ENCODE measurements at regions not wholly inside any gene's neighbourhood (a gene's known extent, or its start where the extent isn't known, plus 50 kb on each side); places are given as distances from the start of the nearest gene placed in this dataset.
"Not testable (repeated sequence)": the region's sequence is repeated elsewhere in the genome, so short reads cannot be mapped to it uniquely, and the experiment has no call there.

DNA sequence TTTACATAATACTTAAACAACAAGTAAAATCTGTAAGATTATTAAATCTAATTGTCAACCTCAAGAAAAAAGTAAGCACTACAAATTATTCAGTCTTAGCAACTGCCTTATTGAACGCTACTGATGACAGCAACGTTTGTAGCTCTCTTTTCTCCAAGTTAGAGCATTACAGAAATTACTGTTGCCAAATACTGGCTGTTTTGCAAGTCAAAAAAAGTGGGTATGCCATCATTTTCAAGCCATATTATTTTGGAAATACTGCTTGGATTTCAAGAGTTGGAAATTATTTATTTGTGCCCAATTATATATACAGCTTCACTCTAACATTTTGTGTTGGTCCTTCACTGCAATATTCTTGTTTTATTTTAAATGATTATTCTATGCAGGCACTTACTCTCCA lies 221.7 kb downstream of the CXXC4 start:
- no peak overlapping the region for H3K4me2 ChIP-seq
- H3K79me2 ChIP-seq (ENCODE audit: low read depth) = no peaks in the 10 kb centered on the region
- no peaks in the 10 kb centered on the region for H3K9me3 Mint-ChIP-seq
- H3K27ac ChIP-seq = no peak overlapping the region
- H3K9me3 ChIP-seq (ENCODE audit: low read depth) = no peaks in the 10 kb centered on the region
- H3K9ac ChIP-seq = no peak overlapping the region
- TF ChIP-seq EZH2 (IDR thresholded peaks at IDR 0.05) = no peak
- TF ChIP-seq, protein P1, sequence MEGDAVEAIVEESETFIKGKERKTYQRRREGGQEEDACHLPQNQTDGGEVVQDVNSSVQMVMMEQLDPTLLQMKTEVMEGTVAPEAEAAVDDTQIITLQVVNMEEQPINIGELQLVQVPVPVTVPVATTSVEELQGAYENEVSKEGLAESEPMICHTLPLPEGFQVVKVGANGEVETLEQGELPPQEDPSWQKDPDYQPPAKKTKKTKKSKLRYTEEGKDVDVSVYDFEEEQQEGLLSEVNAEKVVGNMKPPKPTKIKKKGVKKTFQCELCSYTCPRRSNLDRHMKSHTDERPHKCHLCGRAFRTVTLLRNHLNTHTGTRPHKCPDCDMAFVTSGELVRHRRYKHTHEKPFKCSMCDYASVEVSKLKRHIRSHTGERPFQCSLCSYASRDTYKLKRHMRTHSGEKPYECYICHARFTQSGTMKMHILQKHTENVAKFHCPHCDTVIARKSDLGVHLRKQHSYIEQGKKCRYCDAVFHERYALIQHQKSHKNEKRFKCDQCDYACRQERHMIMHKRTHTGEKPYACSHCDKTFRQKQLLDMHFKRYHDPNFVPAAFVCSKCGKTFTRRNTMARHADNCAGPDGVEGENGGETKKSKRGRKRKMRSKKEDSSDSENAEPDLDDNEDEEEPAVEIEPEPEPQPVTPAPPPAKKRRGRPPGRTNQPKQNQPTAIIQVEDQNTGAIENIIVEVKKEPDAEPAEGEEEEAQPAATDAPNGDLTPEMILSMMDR (IDR thresholded peaks at IDR 0.05) = no peak
- TF ChIP-seq EZH2phosphoT487 (IDR thresholded peaks at IDR 0.05) = no peak
- H4K20me1 ChIP-seq (ENCODE audit: low read depth) = no peaks in the 10 kb centered on the region
- no peak for DNase-seq (ENCODE audit: low spot score)
- peak overlapping the region; percentile 34 for H2AFZ ChIP-seq (replicated peaks)
- H3K36me3 Mint-ChIP-seq = no peaks in the 10 kb centered on the region
- no peaks in the 10 kb centered on the region for H3K27me3 ChIP-seq
- H3K27me3 Mint-ChIP-seq (ENCODE audit: insufficient read depth, low read depth) = no peaks in the 10 kb centered on the region
- H3K4me1 ChIP-seq = no peaks in the 10 kb centered on the region
- no peaks in the 10 kb centered on the region for H3K36me3 ChIP-seq
- H3K27ac Mint-ChIP-seq = no peak overlapping the region
- H3K4me3 Mint-ChIP-seq = no peak overlapping the region
- H3F3A ChIP-seq (ENCODE audit: low read depth) = no peaks in the 10 kb centered on the region
- peaks cover 5% of the 10 kb centered on the region for H3K4me1 Mint-ChIP-seq
- H3K4me3 ChIP-seq = no peak overlapping the region

DNA sequence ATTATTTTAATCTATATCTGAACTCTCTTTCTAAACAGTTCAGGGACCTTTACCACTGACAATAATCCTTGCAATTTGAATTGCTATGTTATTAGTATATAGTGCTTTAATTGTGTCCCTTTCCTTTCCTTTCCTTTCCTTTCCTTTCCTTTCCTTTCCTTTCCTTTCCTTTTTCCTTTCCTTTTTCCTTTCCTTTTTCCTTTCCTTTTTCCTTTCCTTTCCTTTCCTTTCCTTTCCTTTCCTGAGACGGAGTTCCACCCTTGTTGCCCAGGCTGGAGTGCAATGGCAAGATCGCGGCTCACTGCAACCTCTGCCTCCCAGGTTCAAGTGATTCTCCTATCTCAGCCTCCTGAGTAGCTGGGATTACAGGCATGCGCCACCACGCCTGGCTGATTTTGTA lies 225.1 kb downstream of the CXXC4 start:
- H3K27me3 Mint-ChIP-seq (ENCODE audit: insufficient read depth, low read depth); H3F3A ChIP-seq (ENCODE audit: low read depth); H3K9ac ChIP-seq; H3K4me2 ChIP-seq; H3K36me3 ChIP-seq; H3K4me3 Mint-ChIP-seq; H3K4me1 ChIP-seq; H3K27ac Mint-ChIP-seq; H3K4me3 ChIP-seq; H3K36me3 Mint-ChIP-seq; H3K27me3 ChIP-seq; H4K20me1 ChIP-seq (ENCODE audit: low read depth); H3K9me3 Mint-ChIP-seq; H3K79me2 ChIP-seq (ENCODE audit: low read depth); H3K27ac ChIP-seq; DNase-seq (ENCODE audit: low spot score); H3K9me3 ChIP-seq (ENCODE audit: low read depth); H2AFZ ChIP-seq (replicated peaks); H3K4me1 Mint-ChIP-seq: not testable (repeated sequence)

DNA sequence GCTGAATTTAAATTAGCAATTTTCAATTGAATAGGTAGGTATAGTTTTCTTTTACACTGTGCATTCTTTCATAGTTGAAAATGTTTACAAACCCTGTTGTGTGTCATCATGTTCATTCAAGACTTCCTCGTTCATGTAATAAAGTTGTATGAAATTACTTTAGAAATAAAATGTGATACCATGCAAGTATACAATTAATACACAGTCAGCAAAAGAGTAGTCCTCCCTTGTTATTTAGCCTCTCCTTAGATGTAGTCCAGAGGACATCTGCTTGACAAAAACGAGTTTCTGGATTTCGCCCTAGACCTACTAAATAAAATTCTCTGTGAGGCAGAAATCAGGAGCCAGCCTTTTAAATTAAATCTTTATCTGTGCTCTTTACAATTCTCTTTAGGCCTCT lies 231.6 kb downstream of the CXXC4 start:
- Histone ChIP-seq H2AFZ (replicated peaks) (no peak overlapping the region), H4K20me1 (ENCODE audit: low read depth) (no peaks in the 10 kb centered on the region), H3K27me3 (no peaks in the 10 kb centered on the region), H3K4me2 (no peak overlapping the region), H3K9ac (no peak overlapping the region), H3F3A (ENCODE audit: low read depth) (no peaks in the 10 kb centered on the region), H3K4me1 (no peaks in the 10 kb centered on the region), H3K9me3 (ENCODE audit: low read depth) (no peaks in the 10 kb centered on the region), H3K27ac (no peak overlapping the region), H3K79me2 (ENCODE audit: low read depth) (no peaks in the 10 kb centered on the region), H3K36me3 (no peaks in the 10 kb centered on the region), H3K4me3 (no peak overlapping the region)
- H3K27ac Mint-ChIP-seq = no peak overlapping the region
- no peaks in the 10 kb centered on the region for H3K36me3 Mint-ChIP-seq
- no peaks in the 10 kb centered on the region for H3K4me1 Mint-ChIP-seq
- TF ChIP-seq, protein P1 (IDR thresholded peaks at IDR 0.05) = no peak
- TF ChIP-seq EZH2 (IDR thresholded peaks at IDR 0.05) (no peak), EZH2phosphoT487 (IDR thresholded peaks at IDR 0.05) (no peak)
- no peak for DNase-seq (ENCODE audit: low spot score)
- no peaks in the 10 kb centered on the region for H3K9me3 Mint-ChIP-seq
- no peaks in the 10 kb centered on the region for H3K27me3 Mint-ChIP-seq (ENCODE audit: insufficient read depth, low read depth)
- H3K4me3 Mint-ChIP-seq = no peak overlapping the region

DNA sequence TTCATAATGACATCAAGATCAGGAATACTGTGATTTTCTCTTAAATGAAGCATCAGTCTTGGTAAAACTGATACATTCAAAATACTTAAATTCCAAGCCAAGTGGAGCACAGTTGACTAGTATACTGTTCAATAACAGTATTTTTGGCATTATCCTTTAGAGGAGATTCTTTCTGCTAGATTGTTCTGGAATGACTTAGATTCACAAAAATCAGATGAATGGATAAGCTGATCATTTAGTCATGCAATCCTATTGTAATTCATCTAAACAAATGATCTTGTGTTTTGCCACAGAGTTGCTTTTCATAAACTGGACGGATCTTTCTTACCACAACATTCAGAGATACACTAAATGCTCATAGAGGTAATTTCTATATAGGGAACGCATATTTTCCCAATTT lies 232.0 kb downstream of the CXXC4 start:
- TF ChIP-seq, protein P1 (IDR thresholded peaks at IDR 0.05) = no peak
- TF ChIP-seq EZH2 (IDR thresholded peaks at IDR 0.05) = no peak
- TF ChIP-seq EZH2phosphoT487 (IDR thresholded peaks at IDR 0.05) = no peak
- Histone ChIP-seq H4K20me1 (ENCODE audit: low read depth) (no peaks in the 10 kb centered on the region), H3K79me2 (ENCODE audit: low read depth) (no peaks in the 10 kb centered on the region), H3F3A (ENCODE audit: low read depth) (no peaks in the 10 kb centered on the region), H3K27me3 (no peaks in the 10 kb centered on the region), H3K27ac (no peak overlapping the region), H3K4me3 (no peak overlapping the region), H3K9ac (no peak overlapping the region), H3K36me3 (no peaks in the 10 kb centered on the region), H2AFZ (replicated peaks) (no peak overlapping the region), H3K4me1 (no peaks in the 10 kb centered on the region), H3K4me2 (no peak overlapping the region), H3K9me3 (ENCODE audit: low read depth) (no peaks in the 10 kb centered on the region)
- no peak overlapping the region for H3K27ac Mint-ChIP-seq
- no peak overlapping the region for H3K4me3 Mint-ChIP-seq
- H3K27me3 Mint-ChIP-seq (ENCODE audit: insufficient read depth, low read depth) = no peaks in the 10 kb centered on the region
- H3K9me3 Mint-ChIP-seq = no peaks in the 10 kb centered on the region
- no peaks in the 10 kb centered on the region for H3K36me3 Mint-ChIP-seq
- DNase-seq (ENCODE audit: low spot score) = no peak
- no peaks in the 10 kb centered on the region for H3K4me1 Mint-ChIP-seq

Data from neural progenitor cell (in vitro differentiated cells).